ENCODE measurements at regions not wholly inside any gene's neighbourhood (a gene's known extent, or its start where the extent isn't known, plus 50 kb on each side); places are given as distances from the start of the nearest gene placed in this dataset.
"Not testable (repeated sequence)": the region's sequence is repeated elsewhere in the genome, so short reads cannot be mapped to it uniquely, and the experiment has no call there.

- ATAC-seq, result no peak
- H3K9me3 Mint-ChIP-seq, result no peaks in the 10 kb centered on the region
- H3K4me1 Mint-ChIP-seq, result no peaks in the 10 kb centered on the region
These were observed 59.4 kb upstream of the ZFHX3 start for GRCh38 chr16:73107371-73107770.

GRCh38 chr16:73106329-73107034 lies 58.6 kb upstream of the ZFHX3 start:
- no peaks in the 10 kb centered on the region for H3K9me3 Mint-ChIP-seq
- no peak overlapping the region for H3K27ac Mint-ChIP-seq
- no peak overlapping the region for H3K4me3 Mint-ChIP-seq
- H3K4me1 Mint-ChIP-seq, result no peaks in the 10 kb centered on the region
- ATAC-seq (no peak), DNase-seq (no peak)
- no peaks in the 10 kb centered on the region for H3K27me3 Mint-ChIP-seq
- no peaks in the 10 kb centered on the region for H3K36me3 Mint-ChIP-seq (ENCODE audit: low read depth)

More at GRCh38 chr16:73107371-73107770, 59.4 kb upstream of the ZFHX3 start:
- DNase-seq, result no peak
- no peak overlapping the region for H3K4me3 Mint-ChIP-seq
- no peaks in the 10 kb centered on the region for H3K36me3 Mint-ChIP-seq (ENCODE audit: low read depth)
- no peaks in the 10 kb centered on the region for H3K27me3 Mint-ChIP-seq
- H3K27ac Mint-ChIP-seq, result no peak overlapping the region

- no peak for ATAC-seq
These were observed 53.6 kb upstream of the ZFHX3 start for GRCh38 chr16:73101568-73101967.

GRCh38 chr16:73099601-73100000 lies 51.7 kb upstream of the ZFHX3 start:
- H3K27me3 Mint-ChIP-seq; H3K4me3 Mint-ChIP-seq; H3K9me3 Mint-ChIP-seq; H3K36me3 Mint-ChIP-seq (ENCODE audit: low read depth); H3K27ac Mint-ChIP-seq; ATAC-seq; DNase-seq; H3K4me1 Mint-ChIP-seq: not testable (repeated sequence)

More at GRCh38 chr16:73101568-73101967, 53.6 kb upstream of the ZFHX3 start:
- H3K27me3 Mint-ChIP-seq, result no peaks in the 10 kb centered on the region
- H3K36me3 Mint-ChIP-seq (ENCODE audit: low read depth), result no peaks in the 10 kb centered on the region
- no peak for DNase-seq
- no peak overlapping the region for H3K27ac Mint-ChIP-seq
- no peaks in the 10 kb centered on the region for H3K9me3 Mint-ChIP-seq
- H3K4me1 Mint-ChIP-seq, result no peaks in the 10 kb centered on the region
- no peak overlapping the region for H3K4me3 Mint-ChIP-seq
